Naive thymus-derived CD4-positive, alpha-beta T cell (primary cell): ENCODE measurements at regions not wholly inside any gene's neighbourhood (a gene's known extent, or its start where the extent isn't known, plus 50 kb on each side); places are given as distances from the start of the nearest gene placed in this dataset.

Experiments
- ATAC-seq: fragments of 150-1000 bp; cut with Tn5 transposase; 2 replicates; pipeline ENCODE4 v1.10.0; 2021; ENCODE audit warnings: mild to moderate bottlenecking, moderate library complexity
- CTCF ChIA-PET: fragments of 350-600 bp; sonication (Branson Sonifier 250); formaldehyde crosslinking; loops from one replicate; lab custom pipeline; 2021; ENCODE audit warnings: antibody characterized with exemption; lab: Charles Lee
- POLR2A ChIA-PET: fragments of 350-600 bp; sonication (Branson Sonifier 250); formaldehyde crosslinking; loops from one replicate; lab custom pipeline; 2021; ENCODE audit warnings: antibody characterized with exemption, inconsistent platforms; lab: Charles Lee
- DNase-seq, 9 donors: peaks; one replicate each; pipeline versions ENCODE4 v3.0.0 to v3.0.0-alpha.2; 2020 to 2022; ENCODE audit warnings: mixed read lengths in 1 of 9
- H3K27ac ChIP-seq: one replicate; pipeline ENCODE4 v1.7.0; 2013; ENCODE audit warnings: mild to moderate bottlenecking, low read depth, low read length, moderate library complexity
- H3K27me3 ChIP-seq, 2 donors: one replicate each; pipeline ENCODE4 v1.7.0; 2013; ENCODE audit warnings: low read length in 2 of 2, mild to moderate bottlenecking in 2 of 2, moderate library complexity in 2 of 2; ENCODE audit not compliant: control insufficient read depth in 2 of 2, insufficient read depth in 2 of 2
- H3K36me3 ChIP-seq, 3 experiments: 1 replicate in 2 of 3; 2 replicates in 1 of 3; pipeline ENCODE4 v1.7.0; 2013; ENCODE audit warnings: low read length in 3 of 3, mild to moderate bottlenecking in 3 of 3, moderate library complexity in 1 of 3; ENCODE audit not compliant: insufficient read depth in 3 of 3, control insufficient read depth in 2 of 3
- H3K4me1 ChIP-seq, 2 donors: one replicate each; pipeline ENCODE4 v1.7.0; 2013; ENCODE audit warnings: low read length in 2 of 2, mild to moderate bottlenecking in 2 of 2, moderate library complexity in 1 of 2; ENCODE audit not compliant: control insufficient read depth in 2 of 2, insufficient read depth in 2 of 2
- H3K4me3 ChIP-seq: 2 replicates; pipeline ENCODE4 v1.7.0; 2013; ENCODE audit warnings: mild to moderate bottlenecking, low read length
- H3K9me3 ChIP-seq, 3 experiments: 1 replicate in 2 of 3; 2 replicates in 1 of 3; pipeline ENCODE4 v1.7.0; 2013; ENCODE audit warnings: low read length in 3 of 3; ENCODE audit not compliant: control insufficient read depth in 2 of 3
- H3K27ac Mint-ChIP-seq, 9 donors: one replicate each; pipeline ENCODE4 v1.8.0; 2020 to 2022; ENCODE audit warnings: mixed read lengths in 9 of 9, mild to moderate bottlenecking in 8 of 9, moderate library complexity in 5 of 9, inconsistent platforms in 2 of 9
- H3K27me3 Mint-ChIP-seq, 5 donors: one replicate each; pipeline ENCODE4 v1.8.0; 2021 to 2022; ENCODE audit warnings: mixed read lengths in 5 of 5, mild to moderate bottlenecking in 1 of 5
- H3K36me3 Mint-ChIP-seq, 5 donors: one replicate each; pipeline ENCODE4 v1.8.0; 2020 to 2022; ENCODE audit warnings: mixed read lengths in 5 of 5, mild to moderate bottlenecking in 3 of 5, inconsistent platforms in 1 of 5
- H3K4me1 Mint-ChIP-seq, 7 donors: one replicate each; pipeline ENCODE4 v1.8.0; 2020 to 2022; ENCODE audit warnings: mixed read lengths in 7 of 7, mild to moderate bottlenecking in 3 of 7, inconsistent platforms in 1 of 7
- H3K4me3 Mint-ChIP-seq, 10 donors: one replicate each; pipeline ENCODE4 v1.8.0; 2020 to 2022; ENCODE audit warnings: mild to moderate bottlenecking in 10 of 10, mixed read lengths in 10 of 10, moderate library complexity in 6 of 10, inconsistent platforms in 2 of 10
- H3K9me3 Mint-ChIP-seq, 11 donors: one replicate each; pipeline ENCODE4 v1.8.0; 2020 to 2022; ENCODE audit warnings: mixed read lengths in 11 of 11, mild to moderate bottlenecking in 4 of 11, inconsistent platforms in 1 of 11, moderate library complexity in 1 of 11
- intact Hi-C, 2 donors: fragments of 100-400 bp; cut with micrococcal nuclease; formaldehyde crosslinking; loops; one replicate each; pipeline ENCODE4 v1.15.1; 2023

GRCh38 chr1:5597991-5598823 lies 394.0 kb downstream of the NPHP4 start:
- POLR2A ChIA-PET: no interaction called here
- CTCF ChIA-PET: no interaction called here
- DNase-seq (peak in 1 of 9 donors; percentile 3), ATAC-seq (no peak)
- Histone ChIP-seq H3K27ac (no peak overlapping the region), H3K36me3 (no peaks in the 10 kb centered on the region), H3K4me3 (no peak overlapping the region), H3K9me3 (no peaks in the 10 kb centered on the region), H3K27me3 (no peaks in the 10 kb centered on the region), H3K4me1 (no peaks in the 10 kb centered on the region)
- Mint-ChIP-seq H3K27me3 (peaks cover 0 to 51% (median 12%) of the 10 kb centered on the region in 5 donors), H3K9me3 (peaks cover 0 to 2% (median 0%) of the 10 kb centered on the region in 11 donors), H3K4me3 (no peak overlapping the region), H3K27ac (no peak overlapping the region), H3K36me3 (no peaks in the 10 kb centered on the region), H3K4me1 (peaks cover 0 to 3% (median 0%) of the 10 kb centered on the region in 7 donors)
- intact Hi-C loops: loop anchor here in 1 of 2 donors (2.0 kb wide), 1 partner anchor 311 kb away; no protein-coding TSS in a partner anchor

- ATAC-seq: no peak
- Mint-ChIP-seq H3K36me3 (no peaks in the 10 kb centered on the region), H3K4me1 (peaks cover 0 to 3% (median 0%) of the 10 kb centered on the region in 7 donors), H3K27me3 (peaks cover 0 to 49% (median 12%) of the 10 kb centered on the region in 5 donors), H3K4me3 (no peak overlapping the region), H3K27ac (no peak overlapping the region), H3K9me3 (peaks cover 0 to 2% (median 0%) of the 10 kb centered on the region in 11 donors)
- no peaks in the 10 kb centered on the region for H3K36me3 ChIP-seq
- POLR2A ChIA-PET: no interaction called here
- H3K9me3 ChIP-seq: no peaks in the 10 kb centered on the region
- H3K4me1 ChIP-seq: no peaks in the 10 kb centered on the region
- DNase-seq: peak in 1 of 9 donors; percentile 8
- no peaks in the 10 kb centered on the region for H3K27me3 ChIP-seq
- intact Hi-C loops: no loop called here
- CTCF ChIA-PET: no interaction called here
- H3K4me3 ChIP-seq: no peak overlapping the region
- no peak overlapping the region for H3K27ac ChIP-seq
These were observed 394.9 kb downstream of the NPHP4 start for GRCh38 chr1:5597171-5597850.

DNA sequence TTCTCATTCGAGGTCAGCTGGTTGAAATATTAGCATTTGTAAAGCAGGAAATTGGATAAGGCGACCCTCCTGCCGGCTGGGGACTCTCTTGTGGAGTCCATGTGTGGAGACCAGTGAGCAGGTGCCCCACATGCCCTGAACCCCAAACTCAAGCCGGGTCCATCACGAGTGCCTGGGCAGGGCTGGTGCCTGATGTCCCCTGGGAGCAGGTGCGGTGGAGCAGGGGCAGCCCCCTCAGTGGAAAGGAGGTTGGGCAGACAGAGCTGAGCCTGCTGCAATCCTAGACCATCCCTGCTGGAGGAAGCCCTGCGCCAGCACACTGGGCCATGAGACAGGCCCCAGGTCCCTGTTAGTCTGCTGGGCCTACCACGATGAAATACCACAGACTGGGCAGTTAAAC lies 395.6 kb downstream of the NPHP4 start:
- DNase-seq (peak in 1 of 9 donors; percentile 15), ATAC-seq (no peak)
- Mint-ChIP-seq H3K4me3 (no peak overlapping the region), H3K9me3 (peaks cover 0 to 6% (median 3%) of the 10 kb centered on the region in 11 donors), H3K27ac (no peak overlapping the region), H3K4me1 (peaks cover 0 to 3% (median 0%) of the 10 kb centered on the region in 7 donors), H3K27me3 (peaks cover 0 to 45% (median 12%) of the 10 kb centered on the region in 5 donors), H3K36me3 (peaks cover 0 to 4% (median 0%) of the 10 kb centered on the region in 5 donors)
- H3K4me3 ChIP-seq: no peak overlapping the region
- H3K36me3 ChIP-seq: no peaks in the 10 kb centered on the region
- no peaks in the 10 kb centered on the region for H3K4me1 ChIP-seq
- ChIA-PET CTCF (no interaction called here), POLR2A (no interaction called here)
- intact Hi-C loops: no loop called here
- no peaks in the 10 kb centered on the region for H3K9me3 ChIP-seq
- no peaks in the 10 kb centered on the region for H3K27me3 ChIP-seq
- no peak overlapping the region for H3K27ac ChIP-seq

GRCh38 chr1:5595531-5596170 lies 396.6 kb downstream of the NPHP4 start:
- Mint-ChIP-seq H3K4me3 (no peak overlapping the region), H3K9me3 (peaks cover 0 to 16% (median 5%) of the 10 kb centered on the region in 11 donors), H3K4me1 (peaks cover 0 to 3% (median 0%) of the 10 kb centered on the region in 7 donors), H3K27ac (no peak overlapping the region), H3K36me3 (peaks cover 0 to 4% (median 0%) of the 10 kb centered on the region in 5 donors), H3K27me3 (peaks cover 0 to 35% (median 9%) of the 10 kb centered on the region in 5 donors)
- H3K36me3 ChIP-seq: no peaks in the 10 kb centered on the region
- H3K27me3 ChIP-seq: no peaks in the 10 kb centered on the region
- ATAC-seq (no peak), DNase-seq (no peak)
- intact Hi-C loops: no loop called here
- POLR2A ChIA-PET: no interaction called here
- H3K4me3 ChIP-seq: no peak overlapping the region
- H3K27ac ChIP-seq: no peak overlapping the region
- no peaks in the 10 kb centered on the region for H3K4me1 ChIP-seq
- CTCF ChIA-PET: no interaction called here
- no peaks in the 10 kb centered on the region for H3K9me3 ChIP-seq

GRCh38 chr1:5594056-5594956 lies 397.9 kb downstream of the NPHP4 start:
- Histone ChIP-seq H3K4me1 (no peaks in the 10 kb centered on the region), H3K27me3 (no peaks in the 10 kb centered on the region), H3K27ac (no peak overlapping the region), H3K4me3 (no peak overlapping the region), H3K9me3 (no peaks in the 10 kb centered on the region), H3K36me3 (no peaks in the 10 kb centered on the region)
- Mint-ChIP-seq H3K27me3 (peaks cover 0 to 26% (median 9%) of the 10 kb centered on the region in 5 donors), H3K4me3 (no peak overlapping the region), H3K9me3 (peaks cover 0 to 30% (median 11%) of the 10 kb centered on the region in 11 donors), H3K36me3 (peaks cover 0 to 4% (median 0%) of the 10 kb centered on the region in 5 donors), H3K27ac (no peak overlapping the region), H3K4me1 (peaks cover 0 to 3% (median 0%) of the 10 kb centered on the region in 7 donors)
- intact Hi-C loops: no loop called here
- POLR2A ChIA-PET: no interaction called here
- DNase-seq: peak in 1 of 9 donors; percentile 13
- ATAC-seq: no peak
- CTCF ChIA-PET: no interaction called here

DNA sequence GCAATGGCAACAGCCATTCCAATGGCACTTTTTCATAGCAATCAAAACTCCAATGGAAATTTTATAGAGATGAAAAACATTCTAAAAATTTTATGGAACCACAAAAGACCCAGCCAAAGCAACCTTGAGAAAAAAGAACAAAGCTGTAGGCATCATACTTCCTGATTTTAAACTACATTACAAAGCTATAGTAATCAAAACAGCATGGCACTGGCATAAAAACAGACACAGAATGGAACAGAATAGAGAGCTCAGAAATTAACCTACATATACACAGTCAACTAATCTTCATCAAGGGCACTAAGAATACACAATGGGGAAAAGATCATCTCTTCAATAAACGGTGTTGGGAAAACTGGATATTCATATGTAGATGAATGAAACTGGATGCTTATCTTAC lies 401.5 kb downstream of the NPHP4 start:
- Mint-ChIP-seq H3K4me3 (no peak overlapping the region), H3K36me3 (peaks cover 0 to 6% (median 3%) of the 10 kb centered on the region in 5 donors)
- H3K4me1 ChIP-seq: no peaks in the 10 kb centered on the region

More for the DNA sequence above, 401.5 kb downstream of the NPHP4 start:
- H3K36me3 ChIP-seq: no peaks in the 10 kb centered on the region
- intact Hi-C loops: no loop called here
- DNase-seq: no peak
- H3K27ac ChIP-seq: no peak overlapping the region
- no peak for ATAC-seq
- H3K4me3 ChIP-seq: no peak overlapping the region
- POLR2A ChIA-PET: no interaction called here
- peaks cover 0 to 31% (median 24%) of the 10 kb centered on the region in 5 donors for H3K27me3 Mint-ChIP-seq
- H3K9me3 Mint-ChIP-seq: peaks cover 0 to 43% (median 11%) of the 10 kb centered on the region in 11 donors
- no peak overlapping the region for H3K27ac Mint-ChIP-seq
- peaks cover 0 to 5% (median 0%) of the 10 kb centered on the region in 7 donors for H3K4me1 Mint-ChIP-seq
- no peaks in the 10 kb centered on the region for H3K9me3 ChIP-seq
- CTCF ChIA-PET: no interaction called here
- no peaks in the 10 kb centered on the region for H3K27me3 ChIP-seq
